Ascending aorta (tissue), 2 donors: ENCODE measurements at regions not wholly inside any gene's neighbourhood (a gene's known extent, or its start where the extent isn't known, plus 50 kb on each side); places are given as distances from the start of the nearest gene placed in this dataset.

Experiments used
- DNase-seq, 2 donors: peaks; one replicate each; pipeline ENCODE4 v3.0.0-alpha.2; 2019; ENCODE audit warnings: low spot score in 2 of 2
- H3K27ac ChIP-seq, 2 donors: fragments of 200-600 bp; sonication (generic); one replicate each; pipeline ENCODE4 v1.5.1; 2016 to 2017; ENCODE audit warnings: mild to moderate bottlenecking in 1 of 2
- H3K27me3 ChIP-seq: fragments of 200-600 bp; sonication (generic); one replicate; pipeline ENCODE4 v1.5.1; 2017
- H3K36me3 ChIP-seq, 2 donors: fragments of 200-600 bp; sonication (generic); one replicate each; pipeline ENCODE4 v1.5.1; 2016
- H3K4me1 ChIP-seq, 2 donors: fragments of 200-600 bp; sonication (generic); one replicate each; pipeline ENCODE4 v1.5.1; 2016 to 2017; ENCODE audit warnings: mild to moderate bottlenecking in 1 of 2
- H3K4me3 ChIP-seq, 2 donors: fragments of 200-600 bp; sonication (generic); one replicate each; pipeline ENCODE4 v1.5.1; 2016 to 2017; ENCODE audit warnings: mild to moderate bottlenecking in 1 of 2
- H3K9me3 ChIP-seq, 2 donors: fragments of 200-600 bp; sonication (generic); one replicate each; pipeline ENCODE4 v1.5.1; 2016
- intact Hi-C: fragments of 100-400 bp; cut with DNase I; formaldehyde crosslinking; loops from one replicate; pipeline ENCODE4 v1.15.1; 2023
- TF ChIP-seq, protein P1 (sequence below), 3 experiments: fragments of 200-600 bp in 2 of 3; fragments of 450-650 bp in 1 of 3; sonication (generic) in 2 of 3; IDR thresholded peaks; one replicate each; pipeline ENCODE4 v1.5.1; 2016 to 2019; ENCODE audit warnings: antibody characterized with exemption in 3 of 3, mild to moderate bottlenecking in 1 of 3, moderate library complexity in 1 of 3

DNA sequence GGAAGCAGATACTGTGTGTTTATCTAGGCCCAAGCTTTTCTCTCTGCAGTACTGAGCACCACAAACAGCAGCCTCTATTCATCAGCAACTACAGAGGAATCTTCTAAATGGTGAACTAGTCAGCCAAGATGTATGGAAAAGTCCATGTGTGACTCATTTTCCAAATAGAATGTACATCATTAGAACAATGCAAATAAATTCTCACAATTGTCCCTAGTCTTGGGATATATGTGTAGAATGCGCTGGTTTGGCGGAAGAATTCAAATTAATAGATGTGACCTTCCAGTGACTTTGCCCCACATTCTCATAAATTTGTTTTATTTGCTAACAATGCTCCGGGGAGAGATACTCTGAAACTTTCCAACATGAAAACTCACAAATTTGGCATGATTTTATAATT is 436.2 kb downstream of the CBLN4 start:
- Histone ChIP-seq H3K27me3 (no peaks in the 10 kb centered on the region), H3K4me3 (no peak overlapping the region), H3K9me3 (no peaks in the 10 kb centered on the region), H3K36me3 (no peaks in the 10 kb centered on the region), H3K27ac (no peak overlapping the region), H3K4me1 (no peaks in the 10 kb centered on the region)
- TF ChIP-seq, protein P1, sequence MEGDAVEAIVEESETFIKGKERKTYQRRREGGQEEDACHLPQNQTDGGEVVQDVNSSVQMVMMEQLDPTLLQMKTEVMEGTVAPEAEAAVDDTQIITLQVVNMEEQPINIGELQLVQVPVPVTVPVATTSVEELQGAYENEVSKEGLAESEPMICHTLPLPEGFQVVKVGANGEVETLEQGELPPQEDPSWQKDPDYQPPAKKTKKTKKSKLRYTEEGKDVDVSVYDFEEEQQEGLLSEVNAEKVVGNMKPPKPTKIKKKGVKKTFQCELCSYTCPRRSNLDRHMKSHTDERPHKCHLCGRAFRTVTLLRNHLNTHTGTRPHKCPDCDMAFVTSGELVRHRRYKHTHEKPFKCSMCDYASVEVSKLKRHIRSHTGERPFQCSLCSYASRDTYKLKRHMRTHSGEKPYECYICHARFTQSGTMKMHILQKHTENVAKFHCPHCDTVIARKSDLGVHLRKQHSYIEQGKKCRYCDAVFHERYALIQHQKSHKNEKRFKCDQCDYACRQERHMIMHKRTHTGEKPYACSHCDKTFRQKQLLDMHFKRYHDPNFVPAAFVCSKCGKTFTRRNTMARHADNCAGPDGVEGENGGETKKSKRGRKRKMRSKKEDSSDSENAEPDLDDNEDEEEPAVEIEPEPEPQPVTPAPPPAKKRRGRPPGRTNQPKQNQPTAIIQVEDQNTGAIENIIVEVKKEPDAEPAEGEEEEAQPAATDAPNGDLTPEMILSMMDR (IDR thresholded peaks at IDR 0.05), result no peak
- no peak for DNase-seq
- intact Hi-C loops, result no loop called here

DNA sequence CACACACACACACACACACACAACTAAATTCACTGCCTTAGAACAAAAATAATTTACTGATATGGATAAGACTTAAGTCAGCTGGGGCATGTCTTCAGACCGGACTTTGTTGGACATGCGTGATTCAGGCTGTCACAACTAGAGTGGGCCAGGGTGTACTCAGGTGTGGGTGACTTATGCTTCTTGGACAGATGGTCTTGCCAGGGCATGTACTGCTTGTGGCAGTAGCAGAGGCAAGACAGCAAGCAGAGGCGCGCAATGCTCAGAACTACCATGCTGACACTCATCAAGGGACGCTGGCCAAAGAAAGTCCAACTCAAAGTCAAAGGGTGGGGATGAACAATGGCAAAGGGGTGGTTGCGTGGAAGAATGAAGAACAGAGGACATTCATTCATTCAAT is 437.5 kb downstream of the CBLN4 start:
- Histone ChIP-seq H3K36me3 (no peaks in the 10 kb centered on the region), H3K27me3 (no peaks in the 10 kb centered on the region), H3K4me1 (no peaks in the 10 kb centered on the region), H3K27ac (no peak overlapping the region), H3K9me3 (no peaks in the 10 kb centered on the region), H3K4me3 (no peak overlapping the region)
- TF ChIP-seq, protein P1 (IDR thresholded peaks at IDR 0.05), result no peak
- intact Hi-C loops, result no loop called here
- no peak for DNase-seq

DNA sequence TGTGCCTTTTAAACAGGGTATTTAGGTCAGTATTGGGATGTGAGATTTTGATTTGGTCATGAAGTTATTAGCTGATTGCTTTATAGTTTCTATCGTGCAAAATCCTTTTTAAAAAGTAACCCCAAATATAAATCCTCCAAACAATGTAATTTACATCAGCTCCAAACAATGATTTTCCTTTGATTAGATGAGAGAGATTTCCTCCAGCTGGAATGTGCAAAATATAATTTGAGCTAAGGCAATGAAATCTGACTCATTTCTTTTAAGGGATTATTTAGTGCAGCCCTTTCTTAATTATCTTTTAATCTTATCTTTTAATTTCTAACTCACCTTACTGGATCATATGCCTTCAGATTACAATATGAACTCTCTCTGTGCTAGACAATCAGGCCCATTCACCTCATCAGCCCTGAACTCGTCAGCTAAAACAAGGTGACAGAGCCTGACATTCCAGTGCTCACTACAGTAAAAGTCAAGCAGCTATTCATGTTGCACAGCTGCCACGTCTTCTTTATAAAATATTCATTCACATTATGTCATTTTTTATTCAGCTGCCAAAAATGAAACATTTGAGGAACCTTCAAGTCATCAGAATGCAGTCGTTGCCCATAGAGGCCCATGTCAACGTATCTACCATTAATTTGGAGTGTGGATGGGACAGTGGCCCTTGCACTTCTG is 440.1 kb downstream of the CBLN4 start:
- Histone ChIP-seq H3K27ac (no peak overlapping the region), H3K4me3 (no peak overlapping the region), H3K27me3 (no peaks in the 10 kb centered on the region), H3K4me1 (no peaks in the 10 kb centered on the region), H3K36me3 (no peaks in the 10 kb centered on the region), H3K9me3 (no peaks in the 10 kb centered on the region)
- TF ChIP-seq, protein P1 (IDR thresholded peaks at IDR 0.05), result no peak
- DNase-seq, result no peak
- intact Hi-C loops, result no loop called here

DNA sequence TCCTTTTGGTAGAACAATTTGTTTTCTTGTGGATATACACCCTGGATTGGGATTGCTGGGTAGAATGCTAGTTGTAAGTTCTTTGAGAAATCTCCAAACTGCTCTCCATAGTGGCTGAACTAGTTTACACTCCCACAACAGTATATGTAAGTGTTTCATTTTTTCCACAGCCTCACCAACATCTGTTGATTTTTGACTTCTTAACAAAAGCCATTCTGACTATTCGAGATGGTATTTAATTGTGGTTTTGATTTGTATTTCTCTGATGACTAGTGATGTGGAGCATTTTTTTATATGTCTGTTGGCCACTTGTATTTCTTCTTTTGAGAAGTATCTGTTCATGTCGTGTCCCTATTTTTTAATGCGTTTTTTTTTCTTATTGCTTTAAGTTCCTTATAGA is 444.1 kb downstream of the CBLN4 start:
- Histone ChIP-seq H3K4me3 (no peak overlapping the region), H3K36me3 (no peaks in the 10 kb centered on the region), H3K4me1 (no peaks in the 10 kb centered on the region), H3K27ac (no peak overlapping the region), H3K27me3 (no peaks in the 10 kb centered on the region), H3K9me3 (no peaks in the 10 kb centered on the region)
- no peak for DNase-seq
- TF ChIP-seq, protein P1 (IDR thresholded peaks at IDR 0.05), result no peak
- intact Hi-C loops, result no loop called here

DNA sequence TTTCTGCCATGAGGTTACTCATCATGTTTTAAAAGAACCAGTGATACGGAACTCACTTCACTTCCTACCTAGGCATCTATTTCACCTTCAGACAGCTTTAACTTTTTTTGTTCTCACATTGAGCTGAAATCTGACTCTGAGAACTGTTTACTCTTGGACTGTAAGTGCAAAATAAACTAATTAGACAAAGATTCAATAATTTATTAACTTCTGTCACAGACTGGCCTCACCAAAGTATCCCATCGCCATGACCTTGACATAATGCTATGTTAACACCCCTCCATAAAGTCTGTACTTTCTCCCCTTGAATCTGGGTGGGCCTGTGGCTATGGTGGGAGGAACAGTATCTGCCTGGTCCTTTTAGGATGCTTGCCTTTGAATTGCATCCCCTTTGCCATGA is 448.1 kb downstream of the CBLN4 start:
- Histone ChIP-seq H3K36me3 (no peaks in the 10 kb centered on the region), H3K27ac (no peak overlapping the region), H3K4me1 (no peaks in the 10 kb centered on the region), H3K9me3 (no peaks in the 10 kb centered on the region), H3K27me3 (no peaks in the 10 kb centered on the region), H3K4me3 (no peak overlapping the region)
- intact Hi-C loops, result no loop called here
- no peak for DNase-seq
- TF ChIP-seq, protein P1 (IDR thresholded peaks at IDR 0.05), result no peak
